ENCODE measurements at regions not wholly inside any gene's neighbourhood (a gene's known extent, or its start where the extent isn't known, plus 50 kb on each side); places are given as distances from the start of the nearest gene placed in this dataset.
"Not testable (repeated sequence)": the region's sequence is repeated elsewhere in the genome, so short reads cannot be mapped to it uniquely, and the experiment has no call there.

- no peak for DNase-seq
- in situ Hi-C loops (cut with HindIII; ENCODE audit: low pct_ligation_motif_present, low pct_unique_long_range_greater_than_20kb, low sequenced_read_pairs): no loop called here
Observed at GRCh38 chr15:29530966-29531365, 261.3 kb upstream of the NSMCE3 start.

DNA sequence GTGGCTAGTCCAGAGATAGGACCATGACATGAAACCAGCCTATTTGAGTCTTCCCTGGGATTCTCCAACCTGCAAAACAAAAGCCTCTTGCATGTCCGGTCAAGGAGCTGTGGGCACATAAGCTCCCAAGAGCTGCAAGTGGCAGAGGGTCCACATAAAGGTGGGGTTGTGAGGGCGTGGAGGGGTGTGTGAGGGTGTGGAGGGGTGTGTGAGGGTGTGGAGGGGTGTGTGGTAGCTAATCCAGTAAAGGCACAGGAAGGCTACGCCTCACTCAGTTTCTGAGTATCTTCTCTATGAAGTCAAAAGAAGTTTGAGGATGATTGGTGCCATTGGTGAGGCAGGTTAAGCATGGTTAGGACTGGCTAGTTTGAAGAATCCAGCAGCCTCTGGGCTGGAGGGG is 259.4 kb upstream of the NSMCE3 start:
- in situ Hi-C loops (cut with HindIII; ENCODE audit: low pct_ligation_motif_present, low pct_unique_long_range_greater_than_20kb, low sequenced_read_pairs): no loop called here
- no peak for DNase-seq

DNA sequence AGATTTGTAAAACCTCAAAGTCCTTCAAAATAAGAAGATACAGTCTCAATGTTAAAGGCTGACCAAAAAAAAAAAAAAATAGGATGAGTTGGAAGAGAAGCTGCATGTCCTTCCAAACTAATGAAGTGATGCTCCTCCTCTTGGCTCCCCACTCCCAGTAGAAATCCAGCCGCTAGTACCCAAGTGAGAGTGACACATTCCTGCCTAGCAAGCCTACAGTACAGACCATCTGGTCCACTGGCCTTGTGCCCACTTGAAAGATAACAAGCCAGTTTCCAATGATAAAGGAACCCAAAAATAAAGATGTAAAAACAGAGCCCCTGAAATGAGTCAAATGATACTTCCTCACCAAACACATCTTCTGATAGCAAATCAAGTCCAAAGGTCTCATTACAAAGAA is 258.7 kb upstream of the NSMCE3 start:
- DNase-seq: no peak
- in situ Hi-C loops (cut with HindIII; ENCODE audit: low pct_ligation_motif_present, low pct_unique_long_range_greater_than_20kb, low sequenced_read_pairs): no loop called here

GRCh38 chr15:29526802-29527201 is 257.2 kb upstream of the NSMCE3 start:
- no peak for DNase-seq
- in situ Hi-C loops (cut with HindIII; ENCODE audit: low pct_ligation_motif_present, low pct_unique_long_range_greater_than_20kb, low sequenced_read_pairs): no loop called here

- DNase-seq: peak; percentile 51
- in situ Hi-C loops (cut with HindIII; ENCODE audit: low pct_ligation_motif_present, low pct_unique_long_range_greater_than_20kb, low sequenced_read_pairs): no loop called here
Observed at GRCh38 chr15:29522373-29523276, 253.0 kb upstream of the NSMCE3 start.

- in situ Hi-C loops (cut with HindIII; ENCODE audit: low pct_ligation_motif_present, low pct_unique_long_range_greater_than_20kb, low sequenced_read_pairs): no loop called here
- peak; percentile 38 for DNase-seq
Observed at GRCh38 chr15:29518442-29518841, 248.8 kb upstream of the NSMCE3 start.

GRCh38 chr15:29517829-29518228 is 248.2 kb upstream of the NSMCE3 start:
- in situ Hi-C loops (cut with HindIII; ENCODE audit: low pct_ligation_motif_present, low pct_unique_long_range_greater_than_20kb, low sequenced_read_pairs): no loop called here
- no peak for DNase-seq

- no peak for DNase-seq
- in situ Hi-C loops (cut with HindIII; ENCODE audit: low pct_ligation_motif_present, low pct_unique_long_range_greater_than_20kb, low sequenced_read_pairs): no loop called here
Observed at GRCh38 chr15:29516929-29517328, 247.3 kb upstream of the NSMCE3 start.

GRCh38 chr15:29514926-29515325 is 245.3 kb upstream of the NSMCE3 start:
- DNase-seq: no peak
- in situ Hi-C loops (cut with HindIII; ENCODE audit: low pct_ligation_motif_present, low pct_unique_long_range_greater_than_20kb, low sequenced_read_pairs): no loop called here

DNA sequence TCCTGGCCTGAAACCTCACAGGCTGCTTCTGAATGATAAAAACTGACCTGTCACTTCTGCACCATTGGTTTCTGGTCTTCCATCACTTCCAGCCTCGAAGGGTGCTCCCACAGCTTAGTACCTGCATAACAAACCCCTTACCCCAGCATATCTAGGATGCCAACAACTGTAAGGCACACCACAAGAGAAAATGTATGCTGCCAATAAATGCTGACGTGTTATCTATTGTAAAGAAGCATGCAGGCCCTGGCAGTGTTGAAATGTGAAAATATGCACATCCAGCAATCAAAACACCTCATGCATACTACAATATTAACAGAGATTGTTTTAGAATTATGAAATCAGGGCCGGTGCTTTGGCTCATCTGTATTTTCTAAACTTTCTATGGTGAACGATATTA is 242.0 kb upstream of the NSMCE3 start:
- DNase-seq: no peak
- in situ Hi-C loops (cut with HindIII; ENCODE audit: low pct_ligation_motif_present, low pct_unique_long_range_greater_than_20kb, low sequenced_read_pairs): no loop called here

- in situ Hi-C loops (cut with HindIII; ENCODE audit: low pct_ligation_motif_present, low pct_unique_long_range_greater_than_20kb, low sequenced_read_pairs); DNase-seq: not testable (repeated sequence)
Observed at GRCh38 chr15:29505535-29505934, 235.9 kb upstream of the NSMCE3 start.

GRCh38 chr15:29490747-29491471 is 221.3 kb upstream of the NSMCE3 start:
- DNase-seq: no peak
- in situ Hi-C loops (cut with HindIII; ENCODE audit: low pct_ligation_motif_present, low pct_unique_long_range_greater_than_20kb, low sequenced_read_pairs): no loop called here

DNA sequence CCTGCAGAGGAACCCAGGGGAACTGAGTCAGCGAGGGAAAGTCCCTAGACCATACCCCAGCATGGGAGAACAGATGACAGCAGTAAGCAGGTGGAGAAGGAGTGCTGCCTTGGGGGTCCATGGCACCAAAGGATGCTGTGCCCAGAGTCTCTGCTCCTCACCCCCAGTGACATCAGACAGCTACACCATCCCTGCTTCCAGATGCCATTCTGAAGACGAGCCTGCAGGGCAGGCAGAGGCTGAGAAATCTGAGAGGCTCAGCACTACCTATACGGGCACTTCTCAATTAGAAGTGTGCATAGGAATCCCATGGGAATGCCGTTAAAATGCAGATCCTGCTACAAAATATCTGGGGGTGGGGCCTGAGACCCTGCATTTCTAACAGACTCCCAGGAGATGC is 211.3 kb upstream of the NSMCE3 start:
- no peak for DNase-seq
- in situ Hi-C loops (cut with HindIII; ENCODE audit: low pct_ligation_motif_present, low pct_unique_long_range_greater_than_20kb, low sequenced_read_pairs): no loop called here

DNA sequence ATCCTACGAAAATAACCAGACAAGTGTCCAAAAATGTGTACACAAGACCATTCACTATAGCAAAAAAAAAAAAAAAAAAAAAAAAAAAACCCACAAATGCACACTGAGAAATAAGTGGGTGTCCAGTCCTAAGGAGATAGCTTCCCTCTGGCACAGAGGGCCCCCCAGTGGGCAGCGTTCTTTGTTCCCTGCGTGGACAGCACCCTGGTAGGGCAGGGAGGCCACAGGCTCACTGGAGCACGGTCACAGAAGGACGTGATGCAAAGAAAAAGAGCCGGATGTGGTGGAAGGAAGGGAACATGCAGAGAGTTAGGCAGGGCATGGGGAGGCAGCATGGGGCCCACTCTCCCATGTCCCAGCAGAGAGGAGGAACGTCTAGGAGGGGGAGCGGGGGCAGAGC is 210.7 kb upstream of the NSMCE3 start:
- no peak for DNase-seq
- in situ Hi-C loops (cut with HindIII; ENCODE audit: low pct_ligation_motif_present, low pct_unique_long_range_greater_than_20kb, low sequenced_read_pairs): no loop called here

DNA sequence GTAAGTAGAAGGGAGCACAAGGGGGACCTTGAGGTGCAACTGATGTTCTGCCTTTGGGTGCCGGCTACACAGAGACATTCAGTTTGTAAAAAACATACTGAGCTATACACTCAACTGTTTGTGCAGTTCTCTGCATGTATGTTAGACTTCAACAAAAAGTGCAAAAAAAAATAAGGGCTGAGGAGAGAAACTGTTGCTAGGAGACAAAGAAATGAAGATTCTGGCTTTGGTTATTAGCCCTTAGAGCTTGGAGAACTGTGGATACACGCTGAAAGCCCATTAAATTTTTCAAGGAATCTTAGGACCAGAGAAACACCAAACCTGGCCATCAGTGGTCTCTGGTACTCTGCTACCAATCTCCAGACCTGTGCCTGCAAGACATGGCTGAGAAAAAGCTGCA is 207.6 kb upstream of the NSMCE3 start:
- in situ Hi-C loops (cut with HindIII; ENCODE audit: low pct_ligation_motif_present, low pct_unique_long_range_greater_than_20kb, low sequenced_read_pairs): no loop called here
- no peak for DNase-seq

GRCh38 chr15:29476503-29477080 is 207.0 kb upstream of the NSMCE3 start:
- in situ Hi-C loops (cut with HindIII; ENCODE audit: low pct_ligation_motif_present, low pct_unique_long_range_greater_than_20kb, low sequenced_read_pairs): no loop called here
- DNase-seq: no peak

DNA sequence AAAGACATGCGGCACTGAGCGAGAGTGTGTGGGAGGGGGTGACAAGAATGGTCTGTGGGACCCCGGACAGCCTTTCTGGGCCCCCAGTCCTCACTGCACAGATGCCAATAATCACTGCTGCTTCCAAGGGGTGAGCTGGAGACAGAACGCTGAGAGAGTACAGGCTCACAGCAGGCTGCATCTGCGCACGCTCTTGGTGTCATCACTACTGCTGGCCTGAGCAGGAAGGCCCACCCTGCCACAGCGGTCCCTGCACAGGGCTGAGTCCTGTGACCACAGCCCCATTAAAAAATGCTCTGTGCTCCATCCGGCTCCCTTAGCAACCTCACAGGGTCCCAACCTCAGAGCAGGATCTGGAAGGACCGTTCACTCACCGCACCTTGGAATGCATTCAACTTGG is 205.5 kb upstream of the NSMCE3 start:
- no peak for DNase-seq
- in situ Hi-C loops (cut with HindIII; ENCODE audit: low pct_ligation_motif_present, low pct_unique_long_range_greater_than_20kb, low sequenced_read_pairs): no loop called here

DNA sequence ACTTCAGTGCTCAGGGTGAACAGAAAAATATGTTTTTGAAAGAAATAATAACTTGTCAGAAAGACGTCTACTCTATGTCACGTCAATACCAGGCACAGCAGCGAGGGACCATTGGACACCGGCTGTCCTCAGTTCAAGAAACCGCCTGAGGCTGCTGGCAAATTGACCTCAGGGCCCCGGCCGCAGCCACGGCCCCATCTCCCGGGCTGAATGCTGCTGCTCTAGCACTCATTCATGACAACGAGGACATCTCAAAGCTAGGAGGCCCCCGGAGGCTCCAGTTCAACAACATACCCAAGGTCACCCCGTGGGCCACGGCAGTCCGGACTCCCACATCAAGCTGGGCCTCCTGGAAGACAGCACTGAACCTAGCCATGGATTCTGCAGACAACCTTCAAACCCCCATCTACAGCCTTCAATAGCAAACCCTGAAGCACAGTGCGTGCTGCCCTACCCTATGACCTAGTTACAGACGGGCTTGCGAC is 204.0 kb upstream of the NSMCE3 start:
- no peak for DNase-seq
- in situ Hi-C loops (cut with HindIII; ENCODE audit: low pct_ligation_motif_present, low pct_unique_long_range_greater_than_20kb, low sequenced_read_pairs): no loop called here

DNA sequence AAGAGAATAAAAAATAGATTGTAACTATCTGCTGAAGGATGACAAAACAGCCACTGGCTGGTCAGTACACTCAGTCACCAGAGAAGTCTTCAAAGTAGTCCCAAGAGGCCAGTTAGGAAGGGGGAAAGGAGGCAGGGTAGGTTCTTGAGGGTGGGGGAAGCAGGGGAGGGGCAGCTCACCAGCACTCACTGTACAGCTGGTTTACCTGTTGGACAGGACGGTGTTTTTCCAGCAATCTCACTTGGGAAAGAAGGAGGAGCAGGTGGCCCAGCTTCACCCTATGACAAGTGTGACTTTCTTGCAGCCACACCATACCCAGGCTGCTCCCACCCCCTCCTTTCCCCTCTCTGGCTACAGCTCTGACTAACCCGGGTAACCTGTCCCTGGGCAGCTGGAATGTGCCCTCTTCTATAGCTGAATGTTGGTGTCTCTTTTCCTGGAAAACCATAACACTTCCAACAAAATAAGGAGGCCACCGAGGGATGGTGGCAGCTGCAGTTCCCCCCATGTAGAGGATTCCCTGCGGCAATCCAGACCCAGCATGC is 203.4 kb upstream of the NSMCE3 start:
- in situ Hi-C loops (cut with HindIII; ENCODE audit: low pct_ligation_motif_present, low pct_unique_long_range_greater_than_20kb, low sequenced_read_pairs): no loop called here
- no peak for DNase-seq

Measured in ACHN (cell line).